A549 (cell line): ENCODE measurements at regions not wholly inside any gene's neighbourhood (a gene's known extent, or its start where the extent isn't known, plus 50 kb on each side); places are given as distances from the start of the nearest gene placed in this dataset.

ENCODE experiments used
- BHLHE40 ChIP-seq: IDR thresholded peaks from 2 replicates; pipeline ENCODE4 v1.6.1; 2012; ENCODE audit warnings: low read depth, low read length, inconsistent platforms
- CBX2 ChIP-seq: fragments of 200-600 bp; sonication (generic); IDR thresholded peaks from 2 replicates; pipeline ENCODE4 v1.6.1; 2016; ENCODE audit warnings: low read depth, mild to moderate bottlenecking, borderline replicate concordance
- CEBPB ChIP-seq, 2 experiments: fragments of >200 bp in 1 of 2; sonication (Bioruptor Twin) in 1 of 2; formaldehyde crosslinking in 1 of 2; IDR thresholded peaks; 2 replicates each; pipeline ENCODE4 v1.6.1; 2012 to 2016
- HDAC2 ChIP-seq: fragments of 200-600 bp; sonication (generic); IDR thresholded peaks from 2 replicates; pipeline ENCODE4 v1.6.1; 2016
- NPAS2 ChIP-seq: fragments of 250-450 bp; sonication (Bioruptor Pico); IDR thresholded peaks from 2 replicates; pipeline ENCODE4 v1.8.0; 2022; ENCODE audit warnings: mild to moderate bottlenecking, moderate library complexity, borderline replicate concordance
- POLR2A ChIP-seq: IDR thresholded peaks from 2 replicates; pipeline ENCODE4 v1.6.1; 2012; ENCODE audit warnings: mild to moderate bottlenecking, low read length
- RCOR1 ChIP-seq: fragments of 150-350 bp; IDR thresholded peaks from 2 replicates; pipeline ENCODE4 v1.6.1; 2014; ENCODE audit warnings: antibody characterized with exemption, low read length, low read depth
- TFCP2L1 ChIP-seq: fragments of 250-450 bp; sonication (Bioruptor Pico); IDR thresholded peaks from 2 replicates; pipeline ENCODE4 v1.5.0; 2021; ENCODE audit warnings: mild to moderate bottlenecking
- TF ChIP-seq, protein P1 (sequence below): fragments of >200 bp; sonication (Bioruptor Twin); formaldehyde crosslinking; IDR thresholded peaks from 3 replicates; pipeline ENCODE4 v1.5.1; 2016

DNA sequence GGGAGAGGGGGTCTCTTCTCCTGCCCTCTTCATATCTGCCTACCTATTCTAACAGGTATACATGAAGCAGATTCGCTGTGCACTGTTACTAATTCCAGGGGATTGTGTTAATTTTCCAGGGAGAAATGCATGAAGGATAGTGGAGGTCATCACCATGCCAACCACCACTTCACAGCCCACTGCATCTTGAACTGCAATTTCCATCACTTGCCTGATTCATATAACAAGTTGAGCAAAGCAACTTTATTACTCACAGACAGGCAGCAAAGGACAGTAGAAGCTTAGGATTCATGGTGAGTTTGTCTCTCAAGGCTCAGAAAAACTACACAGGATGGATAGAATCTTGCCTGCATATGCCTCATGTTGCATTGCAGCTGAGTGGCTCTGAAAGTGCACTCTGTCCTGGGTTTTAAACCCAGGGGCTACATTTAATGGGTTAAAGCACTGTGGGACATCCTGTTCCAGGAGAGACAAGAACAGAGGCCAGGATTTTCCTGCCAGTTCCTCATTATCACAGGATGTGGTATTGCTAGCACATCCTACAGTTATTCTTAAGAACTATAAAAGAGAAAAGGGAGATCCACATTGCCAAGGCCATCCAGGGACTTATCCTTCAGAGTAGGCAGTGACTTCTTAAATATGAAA is 136.9 kb upstream of the PRSS1 start:
- TF ChIP-seq CEBPB (IDR thresholded peaks at IDR 0.05) (no peak), BHLHE40 (no peak), RCOR1 (no peak), NPAS2 (CRISPR knock-in tag) (no peak), TFCP2L1 (no peak), POLR2A (no peak), HDAC2 (no peak), CBX2 (no peak)
- TF ChIP-seq, protein P1, sequence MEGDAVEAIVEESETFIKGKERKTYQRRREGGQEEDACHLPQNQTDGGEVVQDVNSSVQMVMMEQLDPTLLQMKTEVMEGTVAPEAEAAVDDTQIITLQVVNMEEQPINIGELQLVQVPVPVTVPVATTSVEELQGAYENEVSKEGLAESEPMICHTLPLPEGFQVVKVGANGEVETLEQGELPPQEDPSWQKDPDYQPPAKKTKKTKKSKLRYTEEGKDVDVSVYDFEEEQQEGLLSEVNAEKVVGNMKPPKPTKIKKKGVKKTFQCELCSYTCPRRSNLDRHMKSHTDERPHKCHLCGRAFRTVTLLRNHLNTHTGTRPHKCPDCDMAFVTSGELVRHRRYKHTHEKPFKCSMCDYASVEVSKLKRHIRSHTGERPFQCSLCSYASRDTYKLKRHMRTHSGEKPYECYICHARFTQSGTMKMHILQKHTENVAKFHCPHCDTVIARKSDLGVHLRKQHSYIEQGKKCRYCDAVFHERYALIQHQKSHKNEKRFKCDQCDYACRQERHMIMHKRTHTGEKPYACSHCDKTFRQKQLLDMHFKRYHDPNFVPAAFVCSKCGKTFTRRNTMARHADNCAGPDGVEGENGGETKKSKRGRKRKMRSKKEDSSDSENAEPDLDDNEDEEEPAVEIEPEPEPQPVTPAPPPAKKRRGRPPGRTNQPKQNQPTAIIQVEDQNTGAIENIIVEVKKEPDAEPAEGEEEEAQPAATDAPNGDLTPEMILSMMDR = no peak
